HCT116 (cell line): ENCODE measurements at regions not wholly inside any gene's neighbourhood (a gene's known extent, or its start where the extent isn't known, plus 50 kb on each side); places are given as distances from the start of the nearest gene placed in this dataset.

Source experiments
- ATAC-seq: fragments of 200-7000 bp; cut with Tn5 transposase; 2 replicates; pipeline ENCODE4 v1.9.1; 2020; ENCODE audit warnings: mild to moderate bottlenecking, moderate library complexity
- BruUV-seq: library from RNA; stranded (reverse); fragments of 400-500 nt; replicated peaks from 2 replicates; lab custom pipeline; 2021; lab: Mats Ljungman, UMichigan
- CTCF ChIA-PET: fragments of 300-600 bp; sonication (Branson Sonifier 250); formaldehyde crosslinking; loops from one replicate; lab custom pipeline; 2021; ENCODE audit warnings: antibody characterized with exemption; lab: Charles Lee
- POLR2A ChIA-PET: fragments of 300-600, 350-600 bp; sonication (Branson Sonifier 250); formaldehyde crosslinking; loops from one replicate; lab custom pipeline; 2021; ENCODE audit warnings: antibody characterized with exemption; lab: Charles Lee
- RAD21 ChIA-PET, 2 experiments: fragments of 300-600 bp; sonication (Branson Sonifier 250); formaldehyde crosslinking; loops; one replicate each; lab custom pipeline; 2023; ENCODE audit warnings: low total read pairs in 2 of 2; ENCODE audit not compliant: uncharacterized antibody in 2 of 2, unreplicated experiment in 2 of 2, low non-redundant PET in 1 of 2; lab: Charles Lee
- DNase-seq: peaks from one replicate; pipeline ENCODE4 v3.0.0-alpha.2; 2010; ENCODE audit warnings: low read depth, low spot score
- H2AFZ ChIP-seq: fragments of 200-600 bp; shearing (Covaris generic), sonication (generic); 2 replicates; pipeline ENCODE4 v1.6.1; 2017; ENCODE audit warnings: low read depth, mixed run types, mixed read lengths, antibody characterized with exemption, low read length; ENCODE audit not compliant: poor library complexity, severe bottlenecking
- H3K27ac ChIP-seq: 2 replicates; pipeline ENCODE4 v1.5.1; 2012; ENCODE audit warnings: low read depth, low read length
- H3K27me3 ChIP-seq: fragments of 200-600 bp; sonication (generic); 2 replicates; pipeline ENCODE4 v1.6.1; 2016; ENCODE audit warnings: mixed run types, low read length, mixed read lengths; ENCODE audit not compliant: insufficient read depth
- H3K36me3 ChIP-seq, 2 experiments: fragments of 200-500 bp in 1 of 2; fragments of 200-600 bp in 1 of 2; sonication (Bioruptor generic) in 1 of 2; sonication (generic) in 1 of 2; 2 replicates each; pipeline versions ENCODE4 v1.5.1 to v1.6.1; 2014 to 2016; ENCODE audit warnings: low read length in 2 of 2, inconsistent platforms in 1 of 2, mixed read lengths in 1 of 2, mixed run types in 1 of 2; ENCODE audit not compliant: insufficient read depth in 2 of 2, control insufficient read depth in 1 of 2
- H3K4me1 ChIP-seq, 2 experiments: fragments of 200-600 bp in 1 of 2; sonication (generic) in 1 of 2; 2 replicates each; pipeline versions ENCODE4 v1.5.1 to v1.6.1; 2012 to 2017; ENCODE audit warnings: low read length in 2 of 2, inconsistent platforms in 1 of 2, mild to moderate bottlenecking in 1 of 2, mixed read lengths in 1 of 2, mixed run types in 1 of 2, moderate library complexity in 1 of 2; ENCODE audit not compliant: insufficient read depth in 2 of 2, control insufficient read depth in 1 of 2
- H3K4me2 ChIP-seq: fragments of 200-600 bp; sonication (generic); 2 replicates; pipeline ENCODE4 v1.6.1; 2017; ENCODE audit warnings: mixed run types, low read length, mixed read lengths
- H3K4me3 ChIP-seq, 2 experiments: fragments of 200-600 bp in 1 of 2; sonication (generic) in 1 of 2; replicated peaks in 1 of 2; 2 replicates each; pipeline ENCODE4 v1.5.1; 2011 to 2016; ENCODE audit warnings: low read length in 2 of 2, control low read depth in 1 of 2, low read depth in 1 of 2, mild to moderate bottlenecking in 1 of 2, mixed read lengths in 1 of 2, mixed run types in 1 of 2
- H3K79me2 ChIP-seq: fragments of 200-600 bp; sonication (generic); 2 replicates; pipeline ENCODE4 v1.6.1; 2017; ENCODE audit warnings: mild to moderate bottlenecking, mixed run types, low read length, moderate library complexity, mixed read lengths; ENCODE audit not compliant: insufficient read depth
- H3K9ac ChIP-seq: fragments of 200-600 bp; sonication (generic); 2 replicates; pipeline ENCODE4 v1.6.1; 2016; ENCODE audit warnings: low read length, mixed read lengths
- H3K9me2 ChIP-seq: fragments of 200-600 bp; sonication (generic), shearing (Covaris generic); 2 replicates; pipeline ENCODE4 v1.6.1; 2017; ENCODE audit warnings: mixed run types, mild to moderate bottlenecking, moderate library complexity; ENCODE audit not compliant: insufficient read depth
- H3K9me3 ChIP-seq, 2 experiments: fragments of 200-500 bp in 1 of 2; fragments of 200-600 bp in 1 of 2; sonication (Bioruptor generic) in 1 of 2; sonication (generic) in 1 of 2; 2 replicates each; pipeline ENCODE4 v1.6.1; 2014 to 2017; ENCODE audit warnings: low read length in 2 of 2, mixed read lengths in 2 of 2, inconsistent platforms in 1 of 2, low read depth in 1 of 2, mild to moderate bottlenecking in 1 of 2, mixed run types in 1 of 2, moderate library complexity in 1 of 2; ENCODE audit not compliant: control insufficient read depth in 1 of 2, insufficient read depth in 1 of 2
- H4K20me1 ChIP-seq: fragments of 200-600 bp; sonication (generic), shearing (Covaris generic); 2 replicates; pipeline ENCODE4 v1.6.1; 2017; ENCODE audit warnings: mixed run types, mild to moderate bottlenecking, moderate library complexity; ENCODE audit not compliant: insufficient read depth
- EGR1 ChIP-seq: IDR thresholded peaks from 2 replicates; pipeline ENCODE4 v1.6.1; 2012; ENCODE audit warnings: low read depth
- FOSL1 ChIP-seq: IDR thresholded peaks from 2 replicates; pipeline ENCODE4 v1.6.1; 2012; ENCODE audit warnings: low read depth
- POLR2AphosphoS5 ChIP-seq: IDR thresholded peaks from 2 replicates; pipeline ENCODE4 v1.6.1; 2011; ENCODE audit warnings: mild to moderate bottlenecking, low read depth, low read length, moderate library complexity
- SRF ChIP-seq: IDR thresholded peaks from 2 replicates; pipeline ENCODE4 v1.6.1; 2012; ENCODE audit warnings: low read depth
- intact Hi-C: fragments of 100-400 bp; cut with micrococcal nuclease; formaldehyde crosslinking; loops from 2 replicates; pipeline ENCODE4 v1.10.0; 2022
- TF ChIP-seq, protein P1 (sequence below): IDR thresholded peaks from 2 replicates; pipeline ENCODE4 v1.6.1; 2012

DNA sequence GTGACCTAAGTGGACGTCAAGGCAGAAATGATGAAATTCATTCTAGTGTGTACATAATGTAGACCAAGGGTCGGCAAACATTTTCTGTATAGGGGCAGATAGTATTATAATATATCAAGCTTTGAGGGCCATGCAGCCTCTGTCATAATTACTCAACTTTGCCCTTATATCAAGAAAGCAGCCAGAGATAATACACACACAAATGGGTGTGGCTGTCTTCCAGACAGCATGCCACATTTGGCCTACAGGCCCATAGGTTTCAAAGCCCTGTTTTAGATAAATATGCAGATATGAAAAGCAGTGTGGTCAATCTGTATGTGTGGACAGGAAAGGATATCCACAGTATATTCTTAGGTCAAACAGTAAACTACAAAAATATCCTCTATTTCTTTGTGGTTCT lies 320.1 kb upstream of the FMN2 start:
- Histone ChIP-seq H4K20me1 (no peaks in the 10 kb centered on the region), H3K9ac (no peak overlapping the region), H3K9me3 (peaks cover 0 to 7% of the 10 kb centered on the region in 2 experiments; a peak in 2 of 4 replicates), H3K4me1 (no peaks in the 10 kb centered on the region), H2AFZ (no peak overlapping the region), H3K36me3 (no peaks in the 10 kb centered on the region), H3K4me2 (no peak overlapping the region), H3K79me2 (no peaks in the 10 kb centered on the region), H3K27ac (no peak overlapping the region), H3K9me2 (no peaks in the 10 kb centered on the region), H3K4me3 (no peak overlapping the region), H3K27me3 (no peaks in the 10 kb centered on the region)
- no peak for DNase-seq
- TF ChIP-seq SRF, result no peak
- TF ChIP-seq, protein P1, sequence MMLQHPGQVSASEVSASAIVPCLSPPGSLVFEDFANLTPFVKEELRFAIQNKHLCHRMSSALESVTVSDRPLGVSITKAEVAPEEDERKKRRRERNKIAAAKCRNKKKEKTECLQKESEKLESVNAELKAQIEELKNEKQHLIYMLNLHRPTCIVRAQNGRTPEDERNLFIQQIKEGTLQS, result no peak
- TF ChIP-seq FOSL1, result no peak
- no peak for TF ChIP-seq EGR1
- intact Hi-C loops, result no loop called here
- POLR2A ChIA-PET, result no interaction called here
- ATAC-seq, result no peak
- no TSS peak for BruUV-seq
- CTCF ChIA-PET, result no interaction called here
- RAD21 ChIA-PET, result no interaction called here

DNA sequence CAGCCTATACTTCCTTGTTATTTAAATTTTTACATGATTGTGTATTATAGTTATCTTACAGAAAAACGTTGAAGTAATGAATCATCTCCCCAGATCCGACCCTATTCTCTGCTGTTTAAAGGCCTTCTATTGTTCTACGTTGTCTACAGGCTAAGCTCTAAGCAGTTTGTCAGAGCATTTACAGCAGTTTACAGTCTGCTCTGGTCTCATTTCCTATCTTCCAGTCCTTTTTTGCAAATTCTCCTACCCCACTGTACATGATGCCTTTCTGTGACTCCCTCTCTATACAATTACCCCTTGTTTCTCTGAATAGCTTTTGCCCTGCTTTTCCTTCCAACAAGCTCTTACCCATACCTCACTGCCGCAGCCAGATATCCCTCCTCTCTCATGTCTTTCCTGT lies 319.2 kb upstream of the FMN2 start:
- no peak overlapping the region for H3K4me2 ChIP-seq
- no peak overlapping the region for H3K27ac ChIP-seq
- H3K9ac ChIP-seq, result no peak overlapping the region
- intact Hi-C loops, result no loop called here
- H3K9me3 ChIP-seq, result peaks cover 0 to 7% of the 10 kb centered on the region in 2 experiments; a peak in 2 of 4 replicates
- H2AFZ ChIP-seq, result no peak overlapping the region
- no peaks in the 10 kb centered on the region for H3K36me3 ChIP-seq
- no peak for TF ChIP-seq SRF
- no peak for TF ChIP-seq POLR2AphosphoS5
- no peaks in the 10 kb centered on the region for H3K4me1 ChIP-seq
- no peaks in the 10 kb centered on the region for H4K20me1 ChIP-seq
- H3K4me3 ChIP-seq, result no peak overlapping the region
- POLR2A ChIA-PET, result no interaction called here
- ATAC-seq (no peak), DNase-seq (no peak)
- no peaks in the 10 kb centered on the region for H3K9me2 ChIP-seq
- RAD21 ChIA-PET, result no interaction called here
- BruUV-seq, result no TSS peak
- CTCF ChIA-PET, result no interaction called here
- H3K27me3 ChIP-seq, result no peaks in the 10 kb centered on the region
- H3K79me2 ChIP-seq, result no peaks in the 10 kb centered on the region
